ENCODE measurements at regions not wholly inside any gene's neighbourhood (a gene's known extent, or its start where the extent isn't known, plus 50 kb on each side); places are given as distances from the start of the nearest gene placed in this dataset.
A peak's percentile ranks its signal among the peaks of the same experiment; 100 is the strongest.

- DNase-seq, result no peak
Measured at GRCh38 chr3:46112984-46113383, 85.7 kb upstream of the XCR1 start.

DNA sequence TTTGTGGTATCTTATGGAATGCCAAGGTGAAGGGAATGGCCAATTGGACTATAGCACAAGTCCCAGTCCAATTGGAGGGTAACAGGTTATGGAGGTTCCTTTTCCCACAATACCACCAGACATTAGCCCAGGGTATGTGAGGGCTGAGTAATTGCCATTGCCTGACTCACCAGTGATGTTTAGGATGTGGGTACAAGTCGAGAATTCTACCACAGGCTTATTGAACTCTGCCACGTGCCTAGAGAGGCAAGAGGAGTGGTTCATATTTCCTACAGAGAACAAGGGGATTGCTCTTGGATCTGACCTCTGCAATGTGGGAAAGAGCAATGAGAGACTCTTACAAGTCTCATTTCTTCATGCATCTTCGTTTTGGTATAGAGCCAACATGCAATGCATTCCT lies 85.0 kb upstream of the XCR1 start:
- no peak for DNase-seq

GRCh38 chr3:46110701-46111493 lies 83.6 kb upstream of the XCR1 start:
- DNase-seq, result peak; percentile 69

- no peak for DNase-seq
Measured at GRCh38 chr3:46107682-46108081, 80.4 kb upstream of the XCR1 start.

DNA sequence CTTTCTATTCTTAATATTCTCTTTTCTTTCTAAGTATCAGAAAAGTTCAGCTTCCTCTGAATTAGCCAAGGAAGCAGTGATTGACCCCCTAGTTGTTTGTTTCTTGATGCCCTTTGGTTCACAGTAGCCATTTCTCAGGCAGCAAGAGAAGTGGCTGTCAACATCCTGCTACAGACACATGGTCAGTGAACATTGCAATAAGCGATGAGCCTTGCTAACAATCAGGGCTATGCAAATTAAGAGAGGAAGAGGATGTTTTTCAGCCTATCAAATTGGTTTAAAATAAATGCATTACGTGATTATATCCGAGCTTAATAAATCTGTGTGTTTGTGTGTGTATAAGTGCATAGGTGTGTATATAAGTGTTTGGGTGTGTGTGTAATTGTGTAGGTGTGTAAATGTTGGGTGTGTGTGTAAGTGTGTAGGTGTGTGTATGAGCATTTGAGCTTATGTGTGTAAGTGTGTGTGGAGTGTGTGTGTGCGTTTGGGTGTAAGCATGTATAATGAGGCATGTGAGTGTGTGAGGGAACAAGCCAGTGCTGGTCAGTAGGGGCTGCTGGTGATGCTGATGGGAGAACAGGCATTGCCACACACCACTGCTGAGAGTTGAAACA lies 78.1 kb upstream of the XCR1 start:
- no peak for DNase-seq

- DNase-seq, result no peak
Measured at GRCh38 chr3:46104706-46105105, 77.4 kb upstream of the XCR1 start.

- DNase-seq, result no peak
Measured at GRCh38 chr3:46102780-46103130, 75.5 kb upstream of the XCR1 start.

DNA sequence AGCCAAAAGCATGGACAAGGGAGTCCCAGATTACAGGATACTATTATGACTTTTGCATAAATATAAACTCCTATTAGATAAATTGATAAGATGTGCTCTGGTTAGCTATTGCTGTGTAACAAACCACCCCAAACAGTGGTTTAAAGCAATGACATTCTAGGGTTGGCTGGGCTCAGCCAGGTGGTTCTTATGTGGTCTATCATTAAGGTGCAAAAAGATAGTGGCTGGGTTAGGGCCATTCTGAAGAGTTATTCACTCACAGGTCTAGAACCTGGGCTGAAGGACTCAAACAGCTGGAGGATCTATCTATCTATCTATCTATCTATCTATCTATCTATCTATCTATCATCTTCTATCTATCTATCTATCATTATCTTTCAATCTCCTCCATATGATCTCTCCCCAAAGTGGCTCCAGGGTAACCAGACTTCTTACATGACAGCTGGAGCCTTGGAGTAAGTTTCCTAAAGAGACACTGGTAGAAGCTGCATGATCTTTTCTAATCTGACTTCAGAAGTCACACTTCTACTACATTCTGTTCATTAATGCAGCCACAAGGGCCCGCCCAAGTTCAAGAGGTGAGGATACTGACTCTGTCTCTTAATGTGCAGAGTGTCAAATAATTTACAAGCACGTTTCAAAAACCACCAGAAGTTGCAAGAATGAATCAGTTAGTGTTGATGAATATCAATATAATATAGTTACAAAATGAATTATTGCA lies 74.9 kb upstream of the XCR1 start:
- no peak for DNase-seq

- DNase-seq, result no peak
Measured at GRCh38 chr3:46100812-46101211, 73.5 kb upstream of the XCR1 start.

GRCh38 chr3:46098319-46098761 lies 71.1 kb upstream of the XCR1 start:
- DNase-seq, result peak; percentile 23

GRCh38 chr3:46097691-46098241 lies 70.5 kb upstream of the XCR1 start:
- peak; percentile 15 for DNase-seq

DNA sequence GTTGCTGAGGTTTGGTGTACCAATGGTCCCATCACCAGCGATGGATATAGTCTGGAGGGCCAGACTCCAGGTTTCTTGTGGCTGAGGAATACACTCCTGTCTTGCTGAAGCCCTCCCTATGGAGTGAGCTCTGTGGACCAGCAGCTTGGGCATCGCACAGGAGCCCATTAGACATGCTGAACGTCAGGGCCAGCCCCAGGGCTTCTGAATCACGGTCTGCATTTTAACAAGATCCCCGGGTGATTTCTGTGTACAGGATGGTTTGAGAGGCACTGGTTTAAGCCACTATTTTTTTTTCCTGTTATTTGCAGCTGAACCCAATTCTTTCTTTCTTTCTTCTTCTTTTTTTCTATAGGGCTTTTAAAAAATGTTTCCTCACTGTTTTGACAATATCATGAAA lies 69.5 kb upstream of the XCR1 start:
- DNase-seq, result no peak

DNA sequence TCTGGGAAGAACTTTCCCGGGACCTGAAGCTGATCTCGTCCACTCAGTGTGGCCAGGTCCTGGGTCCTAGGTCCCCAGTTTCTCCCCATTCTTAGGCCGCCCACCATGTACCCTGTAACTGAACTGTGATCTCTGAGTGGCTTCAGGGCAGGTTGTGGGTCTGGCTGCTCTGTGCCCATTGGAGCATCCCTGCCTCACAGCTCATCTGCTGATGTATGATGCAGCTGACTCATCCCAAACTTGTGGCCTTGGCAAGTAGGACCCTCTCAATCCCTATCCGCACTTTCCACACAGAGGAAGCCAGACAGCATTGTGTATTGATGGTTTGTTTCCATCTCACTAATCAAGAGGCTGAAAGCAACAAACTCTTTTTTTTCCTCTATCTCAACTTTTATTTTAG lies 69.1 kb upstream of the XCR1 start:
- DNase-seq, result no peak

GRCh38 chr3:46095307-46095706 lies 68.0 kb upstream of the XCR1 start:
- no peak for DNase-seq

DNA sequence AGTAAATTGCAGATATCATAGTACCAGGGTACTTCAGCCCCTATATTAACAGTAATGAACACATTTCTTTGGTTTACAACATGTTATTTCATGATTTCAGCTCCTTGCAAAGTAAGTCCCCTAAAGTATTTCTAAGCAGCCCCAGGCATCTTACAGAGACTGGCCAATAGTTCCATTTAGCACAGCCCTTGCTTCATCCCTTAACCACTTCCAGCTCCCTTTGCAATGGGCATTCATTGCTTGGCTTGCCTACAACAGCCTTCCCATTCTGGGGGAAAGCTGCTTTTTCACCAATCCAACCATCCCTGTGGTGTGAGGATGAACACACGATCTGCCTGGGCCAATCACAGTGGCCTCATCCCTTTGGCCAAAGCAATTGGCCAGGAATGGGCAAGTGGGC lies 67.2 kb upstream of the XCR1 start:
- no peak for DNase-seq

DNA sequence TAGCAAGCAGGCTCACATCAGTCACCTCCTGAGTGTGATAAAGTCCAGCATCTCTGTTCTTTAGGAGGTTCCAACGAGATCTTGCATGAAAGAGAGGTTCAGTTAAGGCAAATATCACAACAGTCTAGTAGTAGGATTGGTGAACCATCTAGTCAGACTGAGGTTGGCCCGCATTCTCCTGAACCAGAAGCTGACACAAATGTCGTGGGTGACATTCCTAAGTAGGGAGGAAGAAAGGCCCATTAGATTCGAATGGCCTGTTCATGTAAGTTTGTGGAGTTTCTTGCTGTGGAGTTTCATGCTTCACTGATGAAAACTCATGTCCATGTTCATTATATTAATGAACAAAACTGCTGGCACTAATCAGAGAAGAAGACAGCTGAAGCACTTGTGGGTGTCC lies 66.7 kb upstream of the XCR1 start:
- no peak for DNase-seq

- DNase-seq, result no peak
Measured at GRCh38 chr3:46093327-46093942, 66.2 kb upstream of the XCR1 start.

- DNase-seq, result no peak
Measured at GRCh38 chr3:46092702-46093080, 65.4 kb upstream of the XCR1 start.

DNA sequence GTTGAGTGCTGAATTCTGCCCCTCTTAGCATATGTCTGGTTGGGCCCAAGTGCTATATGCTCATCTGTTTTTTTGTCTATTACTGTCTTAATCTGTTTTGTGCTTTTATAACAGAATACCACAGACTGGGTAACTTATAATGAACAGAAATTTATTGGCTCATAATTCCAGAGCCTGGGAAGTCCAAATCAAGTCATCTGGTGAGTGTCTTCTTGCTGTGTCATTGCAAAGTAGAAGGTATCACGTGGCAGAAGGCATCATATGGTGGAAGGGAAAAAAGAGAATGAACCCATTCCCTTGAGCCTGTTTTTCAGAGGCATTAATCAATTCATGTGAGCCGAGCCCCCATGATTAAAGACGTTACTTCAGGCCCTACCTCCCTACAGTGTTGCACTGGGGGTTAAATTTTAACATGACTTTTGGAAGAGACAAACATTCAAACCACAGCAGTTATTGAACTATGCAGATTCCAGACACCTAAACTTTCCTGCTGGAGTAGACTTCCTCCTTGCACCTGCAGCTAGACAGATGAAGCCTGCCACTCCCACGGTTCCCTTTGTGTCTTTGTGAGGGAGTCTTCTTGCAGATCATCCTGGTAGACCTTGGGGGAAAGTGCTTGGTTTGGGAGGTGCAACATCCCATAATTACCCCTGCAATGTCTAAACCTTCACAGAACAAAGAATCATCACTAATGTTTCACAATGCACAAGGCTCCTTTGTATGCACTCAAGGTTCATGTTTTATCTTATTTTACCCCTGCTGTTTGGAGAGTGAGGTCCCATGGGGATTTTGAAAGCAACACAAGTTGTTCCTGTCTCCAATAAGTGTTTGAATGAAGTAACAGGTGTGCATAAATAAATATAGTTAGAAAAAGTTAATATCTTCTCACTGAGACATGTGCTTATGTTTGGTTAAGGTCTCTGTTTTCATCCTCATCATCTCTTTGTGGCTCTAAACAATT lies 64.7 kb upstream of the XCR1 start:
- DNase-seq, result no peak

DNA sequence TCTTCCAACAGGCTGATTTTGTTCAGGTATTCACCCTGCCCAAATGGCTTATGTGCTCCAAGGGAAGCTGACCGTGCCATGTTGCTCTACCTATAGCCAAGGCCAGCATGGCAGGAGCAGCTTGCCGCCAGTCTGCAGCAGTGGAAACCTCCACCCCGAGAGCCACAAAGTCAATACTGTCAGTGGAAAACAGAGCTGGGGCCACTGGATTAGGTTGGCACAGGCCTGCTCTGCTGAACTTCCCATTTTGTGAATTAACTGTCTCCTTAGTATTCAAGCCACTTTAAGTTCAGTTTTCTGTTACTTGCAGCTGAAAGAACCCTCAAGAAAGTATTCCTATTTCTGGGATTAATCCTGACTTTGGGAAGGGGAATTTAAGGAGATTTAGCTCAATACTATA lies 63.8 kb upstream of the XCR1 start:
- DNase-seq, result no peak

DNA sequence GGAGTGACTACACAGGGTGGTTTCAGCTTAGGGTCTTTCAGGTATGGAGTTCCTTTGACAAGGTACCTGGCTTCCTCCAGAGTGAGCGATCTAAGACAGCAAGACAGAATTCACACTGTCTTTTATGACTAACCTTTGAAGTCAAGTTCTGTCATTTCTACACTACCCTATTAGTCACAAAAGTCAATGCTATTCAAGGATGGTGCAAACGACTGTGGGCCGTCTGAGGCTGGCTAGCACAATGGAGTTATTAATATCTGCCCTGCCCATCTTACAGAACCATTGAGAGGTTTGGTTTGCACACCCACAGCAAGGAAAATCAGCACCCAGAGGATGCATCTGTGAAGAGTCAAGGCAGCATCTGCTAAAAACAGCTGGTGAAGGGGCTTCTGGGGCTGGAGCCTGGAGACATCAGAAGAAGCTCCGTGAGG lies 62.9 kb upstream of the XCR1 start:
- DNase-seq, result no peak
